ENCODE measurements at regions not wholly inside any gene's neighbourhood (a gene's known extent, or its start where the extent isn't known, plus 50 kb on each side); places are given as distances from the start of the nearest gene placed in this dataset.

DNA sequence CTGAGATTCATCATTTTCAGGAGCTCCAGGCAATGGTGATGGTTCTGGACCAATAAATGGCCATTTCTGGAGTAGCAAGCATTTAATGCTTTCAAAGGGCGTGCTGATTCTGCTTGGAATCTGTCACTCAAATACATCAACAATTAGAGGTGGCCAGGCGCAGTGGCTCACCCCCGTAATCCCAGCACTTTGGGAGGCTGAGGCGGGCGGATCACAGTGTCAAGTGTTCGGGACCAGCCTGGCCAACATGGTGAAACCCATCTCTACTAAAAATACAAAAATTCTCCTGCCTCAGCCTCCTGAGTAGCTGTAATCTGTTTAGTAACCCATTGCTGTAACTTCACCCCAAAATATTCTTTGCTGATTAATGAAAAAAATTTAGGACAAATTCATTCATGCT is 1574.2 kb downstream of the EFNB2 start:
- TF ChIP-seq POLR2A (IDR thresholded peaks at IDR 0.05; ENCODE audit: low read depth, low read length), result no peak
- no peak for TF ChIP-seq POLR2AphosphoS5 (IDR thresholded peaks at IDR 0.05; ENCODE audit: low read depth, low read length)

Measured in GM12891 (cell line).